ENCODE measurements at regions not wholly inside any gene's neighbourhood (a gene's known extent, or its start where the extent isn't known, plus 50 kb on each side); places are given as distances from the start of the nearest gene placed in this dataset.
"Not testable (repeated sequence)": the region's sequence is repeated elsewhere in the genome, so short reads cannot be mapped to it uniquely, and the experiment has no call there.

GRCh38 chr4:28759064-28759463, 1898.4 kb downstream of the STIM2 start:
- no peak for DNase-seq

GRCh38 chr4:28760003-28760402, 1899.4 kb downstream of the STIM2 start:
- DNase-seq: no peak

GRCh38 chr4:28772066-28772465, 1911.4 kb downstream of the STIM2 start:
- no peak for DNase-seq

GRCh38 chr4:28772788-28773187, 1912.1 kb downstream of the STIM2 start:
- DNase-seq: no peak

- DNase-seq: no peak
These were observed 1913.7 kb downstream of the STIM2 start for GRCh38 chr4:28774344-28774743.

GRCh38 chr4:28776004-28776403, 1915.4 kb downstream of the STIM2 start:
- no peak for DNase-seq

GRCh38 chr4:28784188-28784587, 1923.5 kb downstream of the STIM2 start:
- no peak for DNase-seq

GRCh38 chr4:28787947-28788346, 1927.3 kb downstream of the STIM2 start:
- DNase-seq: no peak

GRCh38 chr4:28788929-28789490, 1928.4 kb downstream of the STIM2 start:
- DNase-seq: no peak

GRCh38 chr4:28792917-28793597, 1927.1 kb upstream of the PCDH7 start:
- DNase-seq: no peak

GRCh38 chr4:28799696-28800095, 1920.5 kb upstream of the PCDH7 start:
- DNase-seq: no peak

- DNase-seq: no peak
These were observed 1909.1 kb upstream of the PCDH7 start for GRCh38 chr4:28811025-28811424.

- DNase-seq: no peak
These were observed 1898.0 kb upstream of the PCDH7 start for GRCh38 chr4:28822163-28822562.

GRCh38 chr4:28827866-28828265, 1892.3 kb upstream of the PCDH7 start:
- no peak for DNase-seq

- no peak for DNase-seq
These were observed 1888.3 kb upstream of the PCDH7 start for GRCh38 chr4:28831867-28832266.

GRCh38 chr4:28832444-28832843, 1887.7 kb upstream of the PCDH7 start:
- no peak for DNase-seq

GRCh38 chr4:28834120-28834519, 1886.0 kb upstream of the PCDH7 start:
- no peak for DNase-seq

GRCh38 chr4:28835501-28835900, 1884.7 kb upstream of the PCDH7 start:
- no peak for DNase-seq

- no peak for DNase-seq
These were observed 1877.9 kb upstream of the PCDH7 start for GRCh38 chr4:28842271-28842670.

- DNase-seq: no peak
These were observed 1875.0 kb upstream of the PCDH7 start for GRCh38 chr4:28845158-28845557.

- not testable (repeated sequence) for DNase-seq
These were observed 1863.1 kb upstream of the PCDH7 start for GRCh38 chr4:28857028-28857427.

GRCh38 chr4:28868841-28869240, 1851.3 kb upstream of the PCDH7 start:
- DNase-seq: no peak

GRCh38 chr4:28879178-28879577, 1841.0 kb upstream of the PCDH7 start:
- DNase-seq: no peak

- DNase-seq: no peak
These were observed 1840.3 kb upstream of the PCDH7 start for GRCh38 chr4:28879900-28880299.

- no peak for DNase-seq
These were observed 1837.0 kb upstream of the PCDH7 start for GRCh38 chr4:28883211-28883610.

Measured in suppressor macrophage treated with lipopolysaccharide for 1 hour (primary cell).